ENCODE measurements at regions not wholly inside any gene's neighbourhood (a gene's known extent, or its start where the extent isn't known, plus 50 kb on each side); places are given as distances from the start of the nearest gene placed in this dataset.

- DNase-seq (ENCODE audit: low spot score in 2 of 2): no peak
- FAIRE-seq: no peak
Observed at GRCh38 chr4:13190093-13190721, 293.9 kb downstream of the RAB28 start.

GRCh38 chr4:13184199-13184598, 299.9 kb downstream of the RAB28 start:
- no peak for FAIRE-seq

GRCh38 chr4:13182133-13182532, 302.0 kb downstream of the RAB28 start:
- FAIRE-seq (no peak), DNase-seq (ENCODE audit: low spot score in 2 of 2) (no peak)

More at GRCh38 chr4:13184199-13184598, 299.9 kb downstream of the RAB28 start:
- DNase-seq (ENCODE audit: low spot score in 2 of 2): no peak

- FAIRE-seq (no peak), DNase-seq (ENCODE audit: low spot score in 2 of 2) (no peak)
Observed at GRCh38 chr4:13181681-13182080, 302.5 kb downstream of the RAB28 start.

- DNase-seq (ENCODE audit: low spot score in 2 of 2): no peak
- FAIRE-seq: no peak
Observed at GRCh38 chr4:13180701-13181100, 303.4 kb downstream of the RAB28 start.

- no peak for FAIRE-seq
- no peak for DNase-seq (ENCODE audit: low spot score in 2 of 2)
Observed at GRCh38 chr4:13178621-13179020, 305.5 kb downstream of the RAB28 start.

- FAIRE-seq (no peak), DNase-seq (ENCODE audit: low spot score in 2 of 2) (no peak)
Observed at GRCh38 chr4:13176741-13177142, 307.4 kb downstream of the RAB28 start.

- FAIRE-seq (no peak), DNase-seq (ENCODE audit: low spot score in 2 of 2) (no peak)
Observed at GRCh38 chr4:13174926-13175325, 309.2 kb downstream of the RAB28 start.

GRCh38 chr4:13174001-13174400, 310.1 kb downstream of the RAB28 start:
- DNase-seq (ENCODE audit: low spot score in 2 of 2): no peak
- no peak for FAIRE-seq

GRCh38 chr4:13171292-13172057, 312.7 kb downstream of the RAB28 start:
- FAIRE-seq (no peak), DNase-seq (ENCODE audit: low spot score in 2 of 2) (no peak)

- DNase-seq (ENCODE audit: low spot score in 2 of 2): no peak
- no peak for FAIRE-seq
Observed at GRCh38 chr4:13169731-13170525, 314.2 kb downstream of the RAB28 start.

- FAIRE-seq (no peak), DNase-seq (ENCODE audit: low spot score in 2 of 2) (no peak)
Observed at GRCh38 chr4:13168326-13168725, 315.8 kb downstream of the RAB28 start.

GRCh38 chr4:13166214-13166613, 317.9 kb downstream of the RAB28 start:
- DNase-seq (ENCODE audit: low spot score in 2 of 2) (no peak), FAIRE-seq (no peak)

GRCh38 chr4:13164783-13165331, 319.3 kb downstream of the RAB28 start:
- DNase-seq (ENCODE audit: low spot score in 2 of 2) (no peak), FAIRE-seq (no peak)

GRCh38 chr4:13162886-13163285, 321.3 kb downstream of the RAB28 start:
- DNase-seq (ENCODE audit: low spot score in 2 of 2): no peak
- no peak for FAIRE-seq

GRCh38 chr4:13160920-13161319, 323.2 kb downstream of the RAB28 start:
- FAIRE-seq (no peak), DNase-seq (ENCODE audit: low spot score in 2 of 2) (no peak)

- DNase-seq (ENCODE audit: low spot score in 2 of 2): no peak
Observed at GRCh38 chr4:13159041-13159620, 325.0 kb downstream of the RAB28 start.

GRCh38 chr4:13151194-13151593, 332.9 kb downstream of the RAB28 start:
- FAIRE-seq (no peak), DNase-seq (ENCODE audit: low spot score in 2 of 2) (no peak)

More at GRCh38 chr4:13159041-13159620, 325.0 kb downstream of the RAB28 start:
- FAIRE-seq: no peak

- FAIRE-seq: no peak
- no peak for DNase-seq (ENCODE audit: low spot score in 2 of 2)
Observed at GRCh38 chr4:13143222-13144070, 340.7 kb downstream of the RAB28 start.

- DNase-seq (ENCODE audit: low spot score in 2 of 2): no peak
- FAIRE-seq: no peak
Observed at GRCh38 chr4:13142726-13143125, 341.4 kb downstream of the RAB28 start.

Data from frontal cortex (tissue), 3 donors.